ENCODE measurements at regions not wholly inside any gene's neighbourhood (a gene's known extent, or its start where the extent isn't known, plus 50 kb on each side); places are given as distances from the start of the nearest gene placed in this dataset.
A peak's percentile ranks its signal among the peaks of the same experiment; 100 is the strongest.

- no peaks in the 10 kb centered on the region for H3K27me3 Mint-ChIP-seq (ENCODE audit: unreplicated experiment)
- no TSS peak for BruUV-seq (replicated peaks)
- intact Hi-C loops (cut with micrococcal nuclease; ENCODE audit: unreplicated experiment): loop anchor here (2.0 to 5.0 kb wide), 4 partner anchors 134 to 414 kb away; partner anchors contain the start of gene CDKN2B
- peaks cover 86% of the 10 kb centered on the region for H3K4me1 Mint-ChIP-seq (ENCODE audit: low read depth, unreplicated experiment)
- peaks cover 10% of the 10 kb centered on the region for H3K36me3 Mint-ChIP-seq (ENCODE audit: insufficient read depth, unreplicated experiment)
- H3K9me3 Mint-ChIP-seq (ENCODE audit: low read depth, unreplicated experiment): no peaks in the 10 kb centered on the region
- no peak overlapping the region for H3K4me3 Mint-ChIP-seq (ENCODE audit: low read depth, unreplicated experiment)
- no peak for DNase-seq
- H3K27ac Mint-ChIP-seq (ENCODE audit: unreplicated experiment): peak overlapping the region; percentile 84
- CTCF ChIA-PET: no interaction called here
- TF ChIP-seq, protein P1, sequence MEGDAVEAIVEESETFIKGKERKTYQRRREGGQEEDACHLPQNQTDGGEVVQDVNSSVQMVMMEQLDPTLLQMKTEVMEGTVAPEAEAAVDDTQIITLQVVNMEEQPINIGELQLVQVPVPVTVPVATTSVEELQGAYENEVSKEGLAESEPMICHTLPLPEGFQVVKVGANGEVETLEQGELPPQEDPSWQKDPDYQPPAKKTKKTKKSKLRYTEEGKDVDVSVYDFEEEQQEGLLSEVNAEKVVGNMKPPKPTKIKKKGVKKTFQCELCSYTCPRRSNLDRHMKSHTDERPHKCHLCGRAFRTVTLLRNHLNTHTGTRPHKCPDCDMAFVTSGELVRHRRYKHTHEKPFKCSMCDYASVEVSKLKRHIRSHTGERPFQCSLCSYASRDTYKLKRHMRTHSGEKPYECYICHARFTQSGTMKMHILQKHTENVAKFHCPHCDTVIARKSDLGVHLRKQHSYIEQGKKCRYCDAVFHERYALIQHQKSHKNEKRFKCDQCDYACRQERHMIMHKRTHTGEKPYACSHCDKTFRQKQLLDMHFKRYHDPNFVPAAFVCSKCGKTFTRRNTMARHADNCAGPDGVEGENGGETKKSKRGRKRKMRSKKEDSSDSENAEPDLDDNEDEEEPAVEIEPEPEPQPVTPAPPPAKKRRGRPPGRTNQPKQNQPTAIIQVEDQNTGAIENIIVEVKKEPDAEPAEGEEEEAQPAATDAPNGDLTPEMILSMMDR (IDR thresholded peaks at IDR 0.05; ENCODE audit: unreplicated experiment): no peak
Observed at GRCh38 chr9:22241024-22241423, 205.6 kb upstream of the DMRTA1 start.

GRCh38 chr9:22241611-22242010 lies 205.0 kb upstream of the DMRTA1 start:
- Mint-ChIP-seq H3K4me3 (ENCODE audit: low read depth, unreplicated experiment) (peak overlapping the region; percentile 6), H3K9me3 (ENCODE audit: low read depth, unreplicated experiment) (no peaks in the 10 kb centered on the region), H3K36me3 (ENCODE audit: insufficient read depth, unreplicated experiment) (peaks cover 10% of the 10 kb centered on the region), H3K27me3 (ENCODE audit: unreplicated experiment) (no peaks in the 10 kb centered on the region), H3K4me1 (ENCODE audit: low read depth, unreplicated experiment) (peaks cover 81% of the 10 kb centered on the region), H3K27ac (ENCODE audit: unreplicated experiment) (peak overlapping the region; percentile 23)
- intact Hi-C loops (cut with micrococcal nuclease; ENCODE audit: unreplicated experiment): loop anchor here (2.0 to 5.0 kb wide), 4 partner anchors 134 to 414 kb away; partner anchors contain the start of gene CDKN2B
- TF ChIP-seq, protein P1 (IDR thresholded peaks at IDR 0.05; ENCODE audit: unreplicated experiment): no peak
- CTCF ChIA-PET: no interaction called here
- no TSS peak for BruUV-seq (replicated peaks)
- no peak for DNase-seq

DNA sequence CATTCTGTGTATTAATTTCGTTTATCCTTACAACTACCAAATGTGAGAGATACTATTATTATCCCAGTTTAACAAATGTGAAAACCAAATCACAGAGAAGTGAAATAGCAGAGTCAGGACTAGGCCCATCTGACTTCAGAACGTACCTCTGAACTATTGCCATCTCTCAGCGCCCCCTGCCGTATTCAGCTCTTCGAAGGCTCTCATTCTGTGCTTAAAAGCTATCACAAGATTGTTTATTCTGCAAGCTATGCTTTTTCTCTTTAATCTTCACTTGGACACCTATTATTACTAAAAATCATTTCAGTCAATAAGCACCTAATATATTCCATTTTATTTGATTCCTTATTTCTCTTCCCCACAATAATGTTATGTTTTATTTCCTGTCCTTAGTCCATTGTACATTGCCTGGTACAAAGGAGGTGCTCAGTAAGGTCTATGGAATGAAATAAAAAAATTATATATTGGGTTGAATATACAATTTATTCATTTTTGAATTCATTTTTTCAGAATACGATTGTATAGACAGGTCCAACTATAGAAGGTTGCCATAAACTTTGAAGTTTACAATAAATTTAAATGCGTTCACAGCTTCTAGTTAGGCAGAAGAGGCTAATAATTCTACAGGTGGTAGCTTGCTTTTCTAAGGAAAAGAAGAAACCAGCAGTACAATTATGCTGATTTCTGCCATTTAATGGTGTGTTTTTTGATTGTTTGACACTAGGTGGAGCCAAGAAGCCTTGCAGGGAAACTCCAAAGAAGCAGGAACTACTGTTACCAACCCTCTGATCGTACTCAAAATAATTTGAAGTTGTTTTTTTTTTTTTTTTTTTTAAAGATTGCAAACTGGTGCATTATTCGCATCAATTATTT lies 202.2 kb upstream of the DMRTA1 start:
- no TSS peak for BruUV-seq (replicated peaks)
- intact Hi-C loops (cut with micrococcal nuclease; ENCODE audit: unreplicated experiment): loop anchor here (1.0 to 5.0 kb wide), 5 partner anchors 137 to 431 kb away; partner anchors contain the start of gene CDKN2B
- H3K4me1 Mint-ChIP-seq (ENCODE audit: low read depth, unreplicated experiment): peaks cover 53% of the 10 kb centered on the region
- peaks cover 5% of the 10 kb centered on the region for H3K36me3 Mint-ChIP-seq (ENCODE audit: insufficient read depth, unreplicated experiment)
- no peaks in the 10 kb centered on the region for H3K27me3 Mint-ChIP-seq (ENCODE audit: unreplicated experiment)
- TF ChIP-seq, protein P1 (IDR thresholded peaks at IDR 0.05; ENCODE audit: unreplicated experiment): peak; percentile 40
- H3K9me3 Mint-ChIP-seq (ENCODE audit: low read depth, unreplicated experiment): no peaks in the 10 kb centered on the region
- H3K4me3 Mint-ChIP-seq (ENCODE audit: low read depth, unreplicated experiment): no peak overlapping the region
- CTCF ChIA-PET: interaction anchor here (0.7 to 2.2 kb wide), 14 partner anchors 32 to 438 kb away, joined by 3 to 15 read pairs (median 4); partner anchors contain the start of gene CDKN2B
- H3K27ac Mint-ChIP-seq (ENCODE audit: unreplicated experiment): no peak overlapping the region
- peak; percentile 63 for DNase-seq

- Mint-ChIP-seq H3K4me3 (ENCODE audit: low read depth, unreplicated experiment) (no peak overlapping the region), H3K27me3 (ENCODE audit: unreplicated experiment) (no peaks in the 10 kb centered on the region), H3K36me3 (ENCODE audit: insufficient read depth, unreplicated experiment) (no peaks in the 10 kb centered on the region), H3K4me1 (ENCODE audit: low read depth, unreplicated experiment) (no peaks in the 10 kb centered on the region), H3K9me3 (ENCODE audit: low read depth, unreplicated experiment) (peaks cover 10% of the 10 kb centered on the region), H3K27ac (ENCODE audit: unreplicated experiment) (no peak overlapping the region)
- no peak for DNase-seq
- TF ChIP-seq, protein P1 (IDR thresholded peaks at IDR 0.05; ENCODE audit: unreplicated experiment): no peak
- no TSS peak for BruUV-seq (replicated peaks)
- intact Hi-C loops (cut with micrococcal nuclease; ENCODE audit: unreplicated experiment): no loop called here
- CTCF ChIA-PET: no interaction called here
Observed at GRCh38 chr9:22255337-22255736, 191.3 kb upstream of the DMRTA1 start.

All from Calu3 (cell line).